ENCODE measurements at regions not wholly inside any gene's neighbourhood (a gene's known extent, or its start where the extent isn't known, plus 50 kb on each side); places are given as distances from the start of the nearest gene placed in this dataset.

DNA sequence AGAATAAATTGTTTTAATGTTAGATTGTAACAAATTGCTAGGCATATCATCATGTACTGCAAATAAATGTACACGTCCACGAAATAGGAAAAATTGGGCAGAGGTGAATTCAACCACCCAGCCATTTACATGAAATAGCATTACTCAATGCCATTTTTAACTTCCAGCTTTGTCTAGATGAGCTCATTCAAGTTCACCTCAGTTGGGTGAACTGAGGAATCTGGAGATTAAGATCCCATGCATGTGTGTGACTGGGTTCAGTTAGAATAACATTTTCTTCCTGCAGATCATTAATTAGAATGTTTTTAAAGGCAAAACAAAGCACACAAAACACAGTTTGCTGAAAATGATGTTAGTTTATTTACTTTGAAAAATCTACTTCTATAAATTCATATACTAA lies 767.8 kb upstream of the GOLIM4 start:
- TF ChIP-seq CTCF (IDR thresholded peaks at IDR 0.05) (no peak), POLR2A (IDR thresholded peaks at IDR 0.05) (no peak), POLR2AphosphoS5 (IDR thresholded peaks at IDR 0.05) (no peak)

Data from suprapubic skin (tissue), 4 donors.